K562 (cell line): ENCODE measurements at regions not wholly inside any gene's neighbourhood (a gene's known extent, or its start where the extent isn't known, plus 50 kb on each side); places are given as distances from the start of the nearest gene placed in this dataset.

Experiments
- ATAC-seq: fragments of 200-7000 bp; cut with Tn5 transposase; 3 replicates; pipeline ENCODE4 v1.9.1; 2020; ENCODE audit warnings: moderate library complexity
- BruUV-seq: library from RNA; stranded (reverse); fragments of 400-500 nt; replicated peaks from 2 replicates; lab custom pipeline; 2021; lab: Mats Ljungman, UMichigan
- CTCF ChIA-PET: fragments of 300-600 bp; formaldehyde crosslinking; extraction: SDS; loops from one replicate; lab custom pipeline; 2021; ENCODE audit warnings: low intra/inter-chr PET ratio; lab: Yijun Ruan, JAX
- POLR2A ChIA-PET: fragments of 300-600, 350-650 bp; sonication (Branson Sonifier 250); formaldehyde crosslinking; extraction: SDS; loops from one replicate; lab custom pipeline; 2021; ENCODE audit warnings: antibody characterized with exemption, inconsistent platforms; lab: Yijun Ruan, JAX
- DNase-seq, 4 experiments: peaks; one replicate each; pipeline versions ENCODE4 v3.0.0 to v3.0.0-alpha.2; 2011 to 2018; ENCODE audit warnings: low spot score in 3 of 4, mixed read lengths in 3 of 4; ENCODE audit errors: extremely low read depth in 1 of 4
- FAIRE-seq: peaks from 2 replicates; lab custom pipeline; 2011; peaks lifted over from hg19 to GRCh38; lab: Jason Lieb, UNC
- H2AFZ ChIP-seq: 2 replicates; pipeline ENCODE4 v1.6.0; 2011; ENCODE audit warnings: low read depth, low read length, control low read depth, inconsistent platforms
- H3K27ac ChIP-seq: fragments of 200-600 bp; 3 replicates; pipeline ENCODE4 v1.8.0; 2011; ENCODE audit warnings: low read depth, mild to moderate bottlenecking, control low read depth, inconsistent platforms, low read length, moderate library complexity, mixed read lengths; ENCODE audit errors: extremely low read depth
- H3K27me3 ChIP-seq, 2 experiments: fragments of 300-600 bp in 1 of 2; 2 replicates in 1 of 2; 3 replicates in 1 of 2; pipeline versions ENCODE4 v1.6.0 to v1.8.0; 2011; ENCODE audit warnings: inconsistent platforms in 2 of 2, low read length in 2 of 2, mild to moderate bottlenecking in 1 of 2, mixed read lengths in 1 of 2, moderate library complexity in 1 of 2; ENCODE audit not compliant: control insufficient read depth in 2 of 2, insufficient read depth in 2 of 2
- H3K36me3 ChIP-seq: fragments of 300-600 bp; 3 replicates; pipeline ENCODE4 v1.8.0; 2011; ENCODE audit warnings: mild to moderate bottlenecking, low read length, inconsistent platforms; ENCODE audit not compliant: control insufficient read depth, insufficient read depth
- H3K4me1 ChIP-seq, 2 experiments: fragments of 200-600 bp in 1 of 2; replicated peaks in 1 of 2; 2 replicates in 1 of 2; 3 replicates in 1 of 2; pipeline versions ENCODE4 v1.5.1 to v1.8.0; 2011; ENCODE audit warnings: inconsistent platforms in 2 of 2, low read length in 2 of 2, mild to moderate bottlenecking in 1 of 2, mixed read lengths in 1 of 2, moderate library complexity in 1 of 2; ENCODE audit not compliant: control insufficient read depth in 2 of 2, insufficient read depth in 2 of 2
- H3K4me2 ChIP-seq: 2 replicates; pipeline ENCODE4 v1.6.1; 2011; ENCODE audit warnings: low read length, control low read depth, inconsistent platforms, mixed read lengths; ENCODE audit not compliant: insufficient read depth
- H3K4me3 ChIP-seq: fragments of 200-600 bp; sonication (generic), shearing (Covaris generic); 2 replicates; pipeline ENCODE4 v1.5.1; 2016; ENCODE audit warnings: control low read depth, inconsistent platforms
- H3K79me2 ChIP-seq: fragments of 200-600 bp; 3 replicates; pipeline ENCODE4 v1.8.0; 2011; ENCODE audit warnings: low read length, inconsistent platforms; ENCODE audit not compliant: control insufficient read depth, insufficient read depth
- H3K9ac ChIP-seq, 2 experiments: 2 replicates each; pipeline versions ENCODE4 v1.6.0 to v1.6.1; 2011; ENCODE audit warnings: low read depth in 2 of 2, low read length in 2 of 2, control low read depth in 1 of 2, inconsistent platforms in 1 of 2, mild to moderate bottlenecking in 1 of 2, mixed read lengths in 1 of 2; ENCODE audit not compliant: insufficient read depth in 1 of 2
- H3K9me1 ChIP-seq: one replicate; pipeline ENCODE4 v1.6.0; 2011; ENCODE audit warnings: inconsistent platforms, mild to moderate bottlenecking, low read length, moderate library complexity; ENCODE audit not compliant: control insufficient read depth, insufficient read depth
- H3K9me3 ChIP-seq: replicated peaks from 2 replicates; pipeline ENCODE4 v1.5.1; 2011; ENCODE audit warnings: low read depth, low read length, inconsistent platforms; ENCODE audit not compliant: control insufficient read depth, insufficient read depth
- H4K20me1 ChIP-seq: replicated peaks from 2 replicates; pipeline ENCODE4 v1.6.1; 2011; ENCODE audit warnings: low read length, inconsistent platforms, mixed read lengths; ENCODE audit not compliant: control insufficient read depth, insufficient read depth
- FOXA1 ChIP-seq: fragments of 450-650 bp; IDR thresholded peaks from 2 replicates; pipeline ENCODE4 v1.6.1; 2016; ENCODE audit warnings: mild to moderate bottlenecking, borderline replicate concordance
- GATAD2A ChIP-seq: fragments of 450-650 bp; IDR thresholded peaks from 2 replicates; pipeline ENCODE4 v1.6.1; 2017
- HMG20A ChIP-seq: fragments of 450-650 bp; formaldehyde crosslinking; conservative IDR thresholded peaks from 2 replicates; pipeline ENCODE4 v1.4.0; 2020; ENCODE audit warnings: mild to moderate bottlenecking, mixed read lengths
- HMGN3 ChIP-seq: IDR thresholded peaks from 2 replicates; pipeline ENCODE4 v1.6.1; 2011; ENCODE audit warnings: borderline replicate concordance, low read depth, mild to moderate bottlenecking, mixed read lengths, low read length; ENCODE audit not compliant: insufficient read length; ENCODE audit errors: extremely low read depth
- MEF2A ChIP-seq: IDR thresholded peaks from 2 replicates; pipeline ENCODE4 v1.6.1; 2011; ENCODE audit warnings: low read depth, mild to moderate bottlenecking, low read length, moderate library complexity; ENCODE audit not compliant: control insufficient read depth
- RB1 ChIP-seq: fragments of 450-650 bp; IDR thresholded peaks from 2 replicates; pipeline ENCODE4 v1.6.1; 2017; ENCODE audit warnings: low read depth, mild to moderate bottlenecking
- SMARCA4 ChIP-seq: fragments of 450-650 bp; IDR thresholded peaks from 2 replicates; pipeline ENCODE4 v1.6.1; 2016
- SMARCB1 ChIP-seq: IDR thresholded peaks from 2 replicates; pipeline ENCODE4 v1.6.1; 2011; ENCODE audit warnings: improper control_type of control experiment, low read depth; ENCODE audit not compliant: insufficient read length
- ZNF766 ChIP-seq: fragments of 200-800 bp; sonication (Bioruptor generic); conservative IDR thresholded peaks from 2 replicates; pipeline ENCODE4 v1.6.1; 2016; ENCODE audit warnings: missing genetic modification characterization, missing compliant biosample characterization
- ZNF830 ChIP-seq: fragments of 250-450 bp; sonication (Bioruptor Pico); IDR thresholded peaks from 2 replicates; pipeline ENCODE4 v1.5.0; 2021; ENCODE audit warnings: mild to moderate bottlenecking
- WGBS: fragments of 100-300 bp; shearing (Covaris generic); methylation state at CpG from one replicate; pipeline ENCODE4 v1.1.6; 2016; ENCODE audit warnings: low coverage, mixed read lengths; ENCODE audit not compliant: insufficient coverage; ENCODE audit errors: missing lambda C conversion rate; 5-methylcytosine and 5-hydroxymethylcytosine counted together
- in situ Hi-C: fragments of 300-500 bp; cut with MboI; formaldehyde crosslinking; loops from 4 replicates; pipeline ENCODE4 v1.15.0; 2018; ENCODE audit warnings: inconsistent platforms, mixed read lengths
- intact Hi-C: fragments of 100-400 bp; cut with micrococcal nuclease; formaldehyde crosslinking; loops from 2 replicates; pipeline ENCODE4 v1.14.2; 2022
- TF ChIP-seq, protein P1 (sequence below): fragments of 450-650 bp; IDR thresholded peaks from 2 replicates; pipeline ENCODE4 v1.6.1; 2014; ENCODE audit warnings: low read depth, mild to moderate bottlenecking, moderate library complexity, borderline replicate concordance
- TF ChIP-seq, protein P2 (sequence below): fragments of 450-650 bp; IDR thresholded peaks from 2 replicates; pipeline ENCODE4 v1.6.1; 2016; ENCODE audit warnings: mild to moderate bottlenecking

DNA sequence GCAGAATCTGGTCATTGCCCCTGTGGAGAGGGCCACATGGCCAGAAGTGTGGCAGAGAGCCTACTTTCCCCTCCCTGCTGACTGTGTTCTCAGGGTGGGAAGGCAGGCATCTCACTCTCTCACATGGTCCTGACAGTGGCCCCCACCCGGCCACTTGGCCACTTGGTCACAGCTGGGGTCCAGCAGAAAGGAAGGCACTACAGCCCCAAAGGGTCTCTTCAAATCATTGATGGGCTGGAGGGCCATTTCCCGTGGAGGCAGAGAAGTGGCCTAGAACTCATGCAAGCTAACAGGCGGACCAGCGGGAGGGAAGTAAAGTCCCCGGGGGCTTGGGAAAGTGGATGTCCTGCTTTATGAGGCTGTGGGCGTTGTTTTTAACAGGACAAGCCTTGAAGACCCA, 125.3 kb downstream of the EMX2 start:
- DNase-seq (no peak), FAIRE-seq (no peak), ATAC-seq (no peak)
- no TSS peak for BruUV-seq
- ChIA-PET POLR2A (no interaction called here), CTCF (no interaction called here)
- Histone ChIP-seq H3K4me2 (no peak overlapping the region), H3K36me3 (no peaks in the 10 kb centered on the region), H3K27ac (no peak overlapping the region), H4K20me1 (no peaks in the 10 kb centered on the region), H3K9me3 (no peaks in the 10 kb centered on the region), H3K9me1 (no peaks in the 10 kb centered on the region), H3K27me3 (no peaks in the 10 kb centered on the region; a peak in 1 of 5 replicates), H2AFZ (no peak overlapping the region), H3K4me3 (no peak overlapping the region), H3K9ac (no peak overlapping the region)
- 0% methylated on average over 6 of the region's 6 CpGs for WGBS
- intact Hi-C loops, result no loop called here
- TF ChIP-seq HMG20A (CRISPR knock-in tag) (no peak), MEF2A (no peak), FOXA1 (no peak), SMARCB1 (no peak), RB1 (no peak), HMGN3 (no peak), SMARCA4 (no peak), ZNF766 (no peak), ZNF830 (CRISPR knock-in tag) (no peak), GATAD2A (no peak)
- TF ChIP-seq, protein P1, sequence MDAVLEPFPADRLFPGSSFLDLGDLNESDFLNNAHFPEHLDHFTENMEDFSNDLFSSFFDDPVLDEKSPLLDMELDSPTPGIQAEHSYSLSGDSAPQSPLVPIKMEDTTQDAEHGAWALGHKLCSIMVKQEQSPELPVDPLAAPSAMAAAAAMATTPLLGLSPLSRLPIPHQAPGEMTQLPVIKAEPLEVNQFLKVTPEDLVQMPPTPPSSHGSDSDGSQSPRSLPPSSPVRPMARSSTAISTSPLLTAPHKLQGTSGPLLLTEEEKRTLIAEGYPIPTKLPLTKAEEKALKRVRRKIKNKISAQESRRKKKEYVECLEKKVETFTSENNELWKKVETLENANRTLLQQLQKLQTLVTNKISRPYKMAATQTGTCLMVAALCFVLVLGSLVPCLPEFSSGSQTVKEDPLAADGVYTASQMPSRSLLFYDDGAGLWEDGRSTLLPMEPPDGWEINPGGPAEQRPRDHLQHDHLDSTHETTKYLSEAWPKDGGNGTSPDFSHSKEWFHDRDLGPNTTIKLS, result no peak
- TF ChIP-seq, protein P2, sequence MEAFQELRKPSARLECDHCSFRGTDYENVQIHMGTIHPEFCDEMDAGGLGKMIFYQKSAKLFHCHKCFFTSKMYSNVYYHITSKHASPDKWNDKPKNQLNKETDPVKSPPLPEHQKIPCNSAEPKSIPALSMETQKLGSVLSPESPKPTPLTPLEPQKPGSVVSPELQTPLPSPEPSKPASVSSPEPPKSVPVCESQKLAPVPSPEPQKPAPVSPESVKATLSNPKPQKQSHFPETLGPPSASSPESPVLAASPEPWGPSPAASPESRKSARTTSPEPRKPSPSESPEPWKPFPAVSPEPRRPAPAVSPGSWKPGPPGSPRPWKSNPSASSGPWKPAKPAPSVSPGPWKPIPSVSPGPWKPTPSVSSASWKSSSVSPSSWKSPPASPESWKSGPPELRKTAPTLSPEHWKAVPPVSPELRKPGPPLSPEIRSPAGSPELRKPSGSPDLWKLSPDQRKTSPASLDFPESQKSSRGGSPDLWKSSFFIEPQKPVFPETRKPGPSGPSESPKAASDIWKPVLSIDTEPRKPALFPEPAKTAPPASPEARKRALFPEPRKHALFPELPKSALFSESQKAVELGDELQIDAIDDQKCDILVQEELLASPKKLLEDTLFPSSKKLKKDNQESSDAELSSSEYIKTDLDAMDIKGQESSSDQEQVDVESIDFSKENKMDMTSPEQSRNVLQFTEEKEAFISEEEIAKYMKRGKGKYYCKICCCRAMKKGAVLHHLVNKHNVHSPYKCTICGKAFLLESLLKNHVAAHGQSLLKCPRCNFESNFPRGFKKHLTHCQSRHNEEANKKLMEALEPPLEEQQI, result no peak
- TF ChIP-seq, all 486 proteins: peak for 0
- in situ Hi-C loops, result no loop called here
- no peaks in the 10 kb centered on the region for H3K4me1 ChIP-seq
- H3K79me2 ChIP-seq, result no peaks in the 10 kb centered on the region
